ENCODE measurements at regions not wholly inside any gene's neighbourhood (a gene's known extent, or its start where the extent isn't known, plus 50 kb on each side); places are given as distances from the start of the nearest gene placed in this dataset.

- Mint-ChIP-seq H3K27me3 (ENCODE audit: low read depth) (peaks cover 14% of the 10 kb centered on the region), H3K27ac (no peak overlapping the region), H3K9me3 (peaks cover 12 to 14% of the 10 kb centered on the region in 2 experiments), H3K4me1 (peaks cover 2 to 3% of the 10 kb centered on the region in 2 experiments), H3K36me3 (ENCODE audit: insufficient read depth in 1 of 3, low read depth in 3 of 3) (peaks cover 3 to 4% (median 4%) of the 10 kb centered on the region in 3 experiments), H3K4me3 (no peak overlapping the region)
- DNase-seq = no peak
- H2BK20ac ChIP-seq (ENCODE audit: low read depth, low read length, poor library complexity, severe bottlenecking) = no peak overlapping the region
- H4K20me1 ChIP-seq (ENCODE audit: control insufficient read depth, insufficient read depth, insufficient read length) = no peaks in the 10 kb centered on the region
- no peak for TF ChIP-seq CTCF (conservative IDR thresholded peaks at IDR 0.05)
- H3K4me2 ChIP-seq (ENCODE audit: insufficient read depth, insufficient read length, low read length) = no peak overlapping the region
- H3K4me1 ChIP-seq (ENCODE audit: insufficient read depth, low read length) = no peaks in the 10 kb centered on the region
- H2BK12ac ChIP-seq (ENCODE audit: insufficient read length, low read depth, low read length) = no peak overlapping the region
- no peaks in the 10 kb centered on the region for H3K79me1 ChIP-seq (ENCODE audit: insufficient read depth, low read depth, low read length, poor library complexity, severe bottlenecking)
- no peak overlapping the region for H4K5ac ChIP-seq (ENCODE audit: insufficient read length, low read depth, low read length)
- peaks cover 2% of the 10 kb centered on the region; the same call in 1 of the 2 replicates for H3K27me3 ChIP-seq (ENCODE audit: insufficient read depth, low read length)
- H2BK15ac ChIP-seq (ENCODE audit: low read depth, low read length) = no peak overlapping the region
- no peak overlapping the region for H3K23ac ChIP-seq (ENCODE audit: insufficient read length, low read depth, low read length)
- H3T11ph ChIP-seq (ENCODE audit: low read length) = no peak overlapping the region
- WGBS (ENCODE audit: extremely low coverage, insufficient read length, low lambda C conversion rate) = no CpG with 5 or more reads among the region's 7 CpGs
- no peaks in the 10 kb centered on the region for H3K79me2 ChIP-seq (ENCODE audit: insufficient read depth, low read length)
- H3K9ac ChIP-seq (ENCODE audit: extremely low read depth, insufficient read length, low read length) = no peak overlapping the region
- H3K27ac ChIP-seq (ENCODE audit: insufficient read length, low read depth, low read length) = no peak overlapping the region
- no peak overlapping the region for H4K91ac ChIP-seq (ENCODE audit: insufficient read length, low read depth, low read length)
- H2BK5ac ChIP-seq (ENCODE audit: insufficient read length, low read length) = no peak overlapping the region
- no peak overlapping the region for H2BK120ac ChIP-seq (ENCODE audit: low read depth, low read length, poor library complexity, severe bottlenecking)
- H3K18ac ChIP-seq (ENCODE audit: insufficient read length, low read depth, low read length) = no peak overlapping the region
- no peaks in the 10 kb centered on the region for H3K23me2 ChIP-seq (ENCODE audit: insufficient read length, low read depth, low read length, poor library complexity, severe bottlenecking)
- H3K56ac ChIP-seq (ENCODE audit: insufficient read length, low read depth, low read length) = no peak overlapping the region
- no peak overlapping the region for H3K14ac ChIP-seq (ENCODE audit: insufficient read depth, low read length)
- no peak overlapping the region for H2AK5ac ChIP-seq (ENCODE audit: insufficient read length, low read length)
- H2AFZ ChIP-seq (ENCODE audit: low read length) = no peak overlapping the region
- H3K4ac ChIP-seq (ENCODE audit: low read depth, low read length) = no peak overlapping the region
- peaks cover 6% of the 10 kb centered on the region for H3K9me3 ChIP-seq (ENCODE audit: control insufficient read depth, low read depth, low read length)
- H4K8ac ChIP-seq (replicated peaks; ENCODE audit: insufficient read length, low read depth, low read length) = no peak overlapping the region
Observed at GRCh38 chr3:139201446-139202225, 142.2 kb upstream of the MRPS22 start.
